ENCODE measurements at regions not wholly inside any gene's neighbourhood (a gene's known extent, or its start where the extent isn't known, plus 50 kb on each side); places are given as distances from the start of the nearest gene placed in this dataset.

DNA sequence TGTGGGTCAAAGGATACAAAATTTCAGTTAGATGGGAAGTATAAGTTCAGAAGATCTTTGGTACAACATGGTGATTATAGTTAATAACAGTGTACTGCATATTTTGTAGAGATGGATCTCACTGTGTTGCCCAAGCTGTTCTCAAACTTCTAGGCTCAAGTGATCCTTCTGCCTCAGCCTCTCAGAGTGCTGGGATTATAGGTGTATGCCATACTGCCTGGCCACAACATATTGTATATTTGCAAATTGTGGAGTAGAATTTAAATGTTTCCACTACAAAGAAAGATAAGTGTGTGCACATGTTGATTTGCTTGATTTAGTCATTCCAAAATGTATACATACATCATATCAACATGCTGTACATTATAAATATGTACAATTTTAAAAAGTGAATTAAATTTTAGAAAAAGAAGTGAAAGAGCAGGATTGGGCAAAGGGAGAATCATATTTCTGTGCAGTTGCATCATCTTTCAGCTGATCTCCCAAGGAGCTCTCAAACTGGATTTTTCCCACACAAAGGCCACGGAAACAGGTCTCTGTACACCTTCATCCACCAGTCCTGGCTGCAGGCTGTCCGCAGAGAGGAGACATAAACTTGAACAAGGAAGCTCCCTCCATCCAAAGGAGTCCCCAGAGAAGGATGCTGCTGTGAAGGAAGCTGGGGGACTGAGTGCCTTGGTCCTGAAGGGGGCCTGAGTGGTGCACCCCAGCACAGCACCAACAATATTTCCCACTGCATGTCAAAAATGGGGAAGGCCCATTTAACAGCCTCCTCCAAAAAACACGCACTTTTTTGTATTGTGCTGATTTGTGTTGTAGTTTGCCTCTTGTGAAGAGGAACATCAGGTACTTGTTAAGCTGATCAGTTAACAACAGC, 217.1 kb upstream of the GHITM start:
- DNase-seq = no peak
- in situ Hi-C loops (cut with HindIII; ENCODE audit: low pct_ligation_motif_present, low pct_unique_long_range_greater_than_20kb, low sequenced_read_pairs) = no loop called here

DNA sequence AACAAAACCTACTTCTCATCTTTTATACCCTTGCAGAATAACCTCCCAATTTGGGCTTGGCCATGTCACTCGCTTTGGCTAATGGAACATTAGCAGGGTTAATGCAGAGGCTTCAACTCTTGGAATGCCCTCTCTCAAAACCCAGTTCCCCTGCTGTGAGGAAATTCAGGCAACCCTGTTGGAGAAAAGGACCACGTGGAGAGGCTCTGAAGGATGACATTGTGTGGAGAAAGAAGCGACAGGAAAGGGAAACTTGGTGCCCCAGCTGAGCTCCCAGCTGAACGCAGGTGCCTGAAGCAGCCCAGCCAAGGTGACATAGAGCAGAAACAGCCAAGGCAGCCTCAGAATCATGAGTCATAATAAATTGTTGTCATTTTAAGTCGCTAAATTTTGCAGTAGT, 214.2 kb upstream of the GHITM start:
- in situ Hi-C loops (cut with HindIII; ENCODE audit: low pct_ligation_motif_present, low pct_unique_long_range_greater_than_20kb, low sequenced_read_pairs) = no loop called here
- no peak for DNase-seq

DNA sequence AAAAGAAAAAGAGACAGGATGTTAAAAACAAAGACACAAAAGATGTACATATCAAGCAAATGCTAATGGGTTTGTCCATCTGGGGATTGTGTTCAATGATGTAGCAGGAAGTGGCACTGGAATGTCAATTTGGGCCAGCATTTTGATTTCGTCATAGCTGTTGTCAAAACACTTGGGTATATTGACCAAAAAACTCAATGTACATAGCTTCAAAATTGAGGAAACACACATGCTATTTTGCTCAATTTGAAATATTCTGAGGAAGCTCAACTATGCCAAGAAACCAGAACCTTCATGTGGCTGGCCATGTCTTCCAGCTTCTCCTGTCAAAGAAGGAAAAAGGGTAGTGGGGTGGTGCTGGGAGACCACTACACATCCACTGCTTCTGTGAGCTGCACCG, 212.7 kb upstream of the GHITM start:
- in situ Hi-C loops (cut with HindIII; ENCODE audit: low pct_ligation_motif_present, low pct_unique_long_range_greater_than_20kb, low sequenced_read_pairs) = no loop called here
- DNase-seq = no peak

DNA sequence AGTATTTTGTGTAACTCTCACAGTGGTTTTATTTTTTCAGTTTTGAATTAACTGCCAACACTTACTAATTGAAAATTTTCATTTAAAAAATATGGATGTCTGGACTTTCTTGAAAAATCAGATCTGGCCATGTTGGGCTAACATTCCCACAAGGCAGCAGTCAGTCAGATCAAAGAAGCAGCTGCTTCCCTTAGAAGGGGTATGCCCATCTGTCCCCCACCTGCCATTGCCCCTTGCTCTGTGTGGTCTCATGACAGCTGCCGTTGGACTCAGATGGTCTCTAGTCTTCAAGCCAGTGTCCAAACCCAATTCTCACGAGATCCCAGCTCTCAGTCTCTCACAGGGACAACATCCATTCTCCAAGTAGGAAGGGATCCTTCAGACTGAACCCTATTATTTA, 212.1 kb upstream of the GHITM start:
- in situ Hi-C loops (cut with HindIII; ENCODE audit: low pct_ligation_motif_present, low pct_unique_long_range_greater_than_20kb, low sequenced_read_pairs) = no loop called here
- no peak for DNase-seq

DNA sequence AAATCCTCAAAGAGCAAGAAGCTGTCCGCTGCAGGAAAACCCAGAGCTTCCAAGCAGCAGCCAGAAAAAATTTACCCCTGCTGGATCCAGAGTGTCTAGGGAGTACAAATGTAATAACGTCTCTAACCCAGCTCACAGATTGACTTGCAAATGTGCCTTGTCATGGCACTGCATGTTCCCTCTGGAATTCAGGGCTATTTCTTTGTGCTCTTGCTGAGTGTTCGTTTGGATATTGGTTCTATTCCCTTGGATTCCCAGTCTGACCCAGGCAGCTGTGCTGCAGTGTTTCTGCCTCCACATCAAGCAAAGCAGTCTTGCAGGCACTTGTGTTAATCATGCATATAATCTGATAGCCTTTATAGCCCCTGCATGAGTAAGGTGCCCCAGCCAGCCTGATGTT, 209.9 kb upstream of the GHITM start:
- in situ Hi-C loops (cut with HindIII; ENCODE audit: low pct_ligation_motif_present, low pct_unique_long_range_greater_than_20kb, low sequenced_read_pairs) = no loop called here

DNA sequence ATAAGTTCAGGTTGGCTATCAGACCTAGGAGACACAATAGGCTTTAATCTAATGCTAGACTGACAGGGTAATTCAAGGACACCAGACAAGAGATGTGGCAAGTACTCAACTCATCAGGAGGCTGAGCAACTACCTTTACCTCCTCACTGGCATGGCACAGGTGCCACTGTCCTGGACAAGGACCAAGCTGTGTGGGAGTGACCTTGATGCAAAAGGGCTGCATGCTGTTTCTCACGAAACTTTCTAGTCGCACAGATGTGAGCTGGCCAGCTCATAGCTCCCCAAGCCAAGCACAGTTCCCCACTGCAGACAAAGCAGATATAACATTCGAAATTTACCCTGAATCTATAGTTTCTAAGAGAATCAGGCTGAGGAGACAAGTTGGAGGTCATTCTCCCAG, 207.6 kb upstream of the GHITM start:
- no peak for DNase-seq
- in situ Hi-C loops (cut with HindIII; ENCODE audit: low pct_ligation_motif_present, low pct_unique_long_range_greater_than_20kb, low sequenced_read_pairs) = no loop called here

More for the DNA sequence above, 209.9 kb upstream of the GHITM start:
- DNase-seq = no peak

DNA sequence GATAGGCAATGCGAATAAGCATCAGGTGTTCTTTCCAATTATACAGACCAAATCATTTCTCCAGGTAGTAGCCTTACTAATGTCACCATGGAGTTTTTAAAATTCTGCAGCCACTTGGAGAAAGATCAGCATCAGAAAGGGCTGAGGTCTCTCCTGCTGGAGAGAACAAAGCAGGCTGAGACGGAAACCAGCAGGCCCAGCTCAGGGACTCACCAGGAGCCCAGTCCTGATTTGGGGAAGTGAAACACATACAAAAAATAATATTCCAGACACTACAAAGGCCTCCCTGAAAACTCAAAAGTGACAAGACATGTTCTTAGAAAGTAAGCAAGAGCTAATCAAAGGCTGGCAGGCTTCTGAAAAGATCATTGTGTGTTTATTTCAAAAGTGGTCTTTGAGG, 207.1 kb upstream of the GHITM start:
- in situ Hi-C loops (cut with HindIII; ENCODE audit: low pct_ligation_motif_present, low pct_unique_long_range_greater_than_20kb, low sequenced_read_pairs) = no loop called here
- DNase-seq = no peak

DNA sequence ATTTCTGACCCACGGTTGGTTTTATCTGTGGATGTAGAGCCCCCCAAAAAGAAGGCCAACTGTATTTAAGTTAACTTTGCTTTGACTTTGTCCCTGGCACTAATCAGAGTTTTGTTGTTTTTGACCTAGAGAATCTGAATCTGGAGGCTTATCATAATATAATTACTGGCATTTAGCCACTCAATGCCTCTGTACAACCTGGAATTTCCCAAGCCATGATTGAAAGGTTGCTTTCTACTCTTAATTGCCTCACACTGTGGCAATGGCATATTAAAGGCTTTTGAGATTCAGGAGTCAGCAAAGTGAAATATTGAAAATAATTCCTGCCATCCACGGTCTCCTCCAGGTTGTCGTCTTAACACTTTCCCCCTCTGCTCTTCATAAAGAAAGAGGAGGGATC, 205.2 kb upstream of the GHITM start:
- in situ Hi-C loops (cut with HindIII; ENCODE audit: low pct_ligation_motif_present, low pct_unique_long_range_greater_than_20kb, low sequenced_read_pairs) = no loop called here
- no peak for DNase-seq

DNA sequence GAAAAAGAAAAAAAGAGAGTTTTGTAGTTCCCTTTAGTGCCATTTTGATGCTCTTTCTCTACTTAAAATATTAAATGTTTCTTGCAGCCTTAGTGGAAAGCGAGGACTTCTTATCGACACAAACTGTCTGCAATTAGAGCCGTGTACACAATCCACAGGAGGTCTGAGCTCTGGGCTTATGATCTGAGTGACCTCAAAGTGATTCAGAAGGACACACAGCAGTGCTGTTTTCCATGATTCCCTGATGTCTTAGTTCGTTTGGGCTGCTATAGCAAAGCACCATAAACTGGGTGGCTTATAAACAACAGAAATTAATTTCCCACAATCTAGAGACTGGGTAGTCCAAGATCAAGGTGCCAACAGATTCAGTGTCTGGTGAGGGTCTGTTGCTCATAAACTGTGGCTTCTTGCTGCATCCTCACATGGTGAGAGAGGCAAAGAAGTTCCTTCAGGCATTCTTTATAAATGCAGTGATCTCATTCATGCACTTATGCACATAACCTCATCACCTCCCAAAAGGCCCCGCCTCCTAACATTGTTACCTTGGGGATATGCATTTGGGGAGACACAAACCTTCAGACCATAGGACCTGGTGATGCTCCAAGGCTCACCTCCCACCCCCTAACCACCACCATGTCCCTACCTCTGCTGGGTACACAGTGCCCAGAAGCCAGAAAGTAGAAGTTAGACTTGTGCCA, 204.5 kb upstream of the GHITM start:
- no peak for DNase-seq
- in situ Hi-C loops (cut with HindIII; ENCODE audit: low pct_ligation_motif_present, low pct_unique_long_range_greater_than_20kb, low sequenced_read_pairs) = no loop called here

DNA sequence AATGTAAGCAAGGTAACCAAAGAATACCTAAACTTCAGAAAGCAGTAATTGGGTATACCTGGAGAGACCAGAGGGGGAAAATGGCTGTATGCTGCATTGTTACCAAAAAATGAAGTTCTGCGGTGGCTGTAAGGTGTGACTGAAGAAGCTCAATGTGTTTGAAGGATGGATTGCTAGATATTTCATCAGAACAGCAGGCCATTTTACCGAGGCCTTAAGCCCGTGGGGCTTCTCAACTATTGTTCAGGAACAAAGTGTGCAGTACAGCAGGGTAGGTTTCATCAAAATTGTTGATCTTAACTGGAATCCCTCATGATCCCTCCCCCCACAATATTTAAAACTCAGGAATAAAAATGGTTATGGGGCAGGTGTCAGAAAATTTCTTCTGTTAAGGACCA, 204.0 kb upstream of the GHITM start:
- in situ Hi-C loops (cut with HindIII; ENCODE audit: low pct_ligation_motif_present, low pct_unique_long_range_greater_than_20kb, low sequenced_read_pairs) = no loop called here
- DNase-seq = no peak

DNA sequence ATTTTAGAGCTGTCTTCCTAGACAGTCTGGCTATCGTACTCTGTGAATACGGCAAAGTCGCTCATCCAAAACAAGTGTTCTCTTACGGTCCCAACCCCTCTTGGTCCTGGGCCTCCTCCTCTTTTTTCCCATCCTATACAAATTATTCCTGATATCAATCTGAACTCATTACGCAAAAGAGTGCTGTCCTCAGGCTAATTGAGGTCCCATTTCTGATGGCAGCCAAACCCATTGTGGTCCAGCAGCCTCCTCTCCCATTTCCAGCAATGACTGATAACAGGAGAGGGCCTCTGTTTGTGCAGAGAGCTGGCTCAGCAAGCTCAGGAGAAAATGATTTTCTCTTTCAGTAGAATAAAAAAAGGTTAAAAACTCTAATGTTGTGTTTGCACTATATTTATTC, 203.4 kb upstream of the GHITM start:
- in situ Hi-C loops (cut with HindIII; ENCODE audit: low pct_ligation_motif_present, low pct_unique_long_range_greater_than_20kb, low sequenced_read_pairs) = no loop called here
- no peak for DNase-seq

DNA sequence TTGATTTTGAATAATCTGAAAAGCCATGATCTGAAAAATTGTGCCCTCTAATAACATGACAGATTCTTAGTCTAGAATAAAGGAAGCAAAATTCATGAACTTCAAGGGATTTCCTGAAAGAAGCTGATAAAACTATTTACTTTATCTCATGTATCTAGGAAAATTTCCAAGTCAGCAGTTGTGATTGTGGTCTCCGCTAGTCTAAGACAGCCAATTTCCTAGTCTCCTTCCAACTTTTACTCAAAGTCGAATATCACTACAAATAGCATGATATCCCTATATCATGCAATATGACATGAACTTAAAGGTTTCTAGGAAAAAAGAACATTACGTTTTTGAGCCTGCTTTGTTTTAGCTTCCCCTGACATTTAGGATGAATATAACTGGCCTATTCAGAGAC, 202.1 kb upstream of the GHITM start:
- in situ Hi-C loops (cut with HindIII; ENCODE audit: low pct_ligation_motif_present, low pct_unique_long_range_greater_than_20kb, low sequenced_read_pairs) = no loop called here
- DNase-seq = no peak

DNA sequence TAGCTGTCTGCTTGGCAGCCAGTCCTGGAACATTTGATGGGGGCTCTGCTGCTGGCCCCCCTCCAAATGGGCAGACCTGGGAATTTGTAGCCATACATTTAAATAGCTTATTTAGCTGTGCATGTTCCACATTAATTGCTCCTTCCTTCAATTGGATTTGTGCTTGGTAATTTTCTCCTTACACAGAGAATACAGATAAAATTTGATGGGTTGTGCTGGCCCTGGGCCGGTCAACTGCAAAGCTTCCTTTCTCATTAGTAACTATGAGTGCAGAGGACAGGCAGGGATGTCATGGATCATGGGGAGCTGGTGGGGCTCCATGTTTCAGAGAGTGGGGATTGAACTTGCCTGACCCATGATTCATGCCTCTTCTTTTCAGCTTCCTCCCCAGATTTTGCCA, 201.5 kb upstream of the GHITM start:
- DNase-seq = no peak
- in situ Hi-C loops (cut with HindIII; ENCODE audit: low pct_ligation_motif_present, low pct_unique_long_range_greater_than_20kb, low sequenced_read_pairs) = no loop called here

DNA sequence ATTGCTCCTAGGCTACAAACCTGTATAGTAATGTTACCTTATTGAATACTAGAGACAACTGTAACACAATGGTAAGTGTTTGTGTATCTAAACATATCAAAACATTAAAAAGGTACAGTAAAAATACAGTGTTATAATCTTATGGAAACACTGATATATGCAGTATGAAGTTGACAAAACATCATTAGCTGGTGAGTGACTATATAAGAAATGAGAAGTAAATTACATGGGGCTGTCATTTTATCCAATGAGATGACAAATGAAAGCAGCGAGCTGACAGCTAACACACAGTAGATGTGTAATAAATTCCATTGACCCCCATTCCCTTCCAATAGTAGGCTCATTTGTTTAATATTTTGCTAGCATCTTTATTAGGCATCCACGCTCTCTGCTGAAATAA, 198.1 kb upstream of the GHITM start:
- in situ Hi-C loops (cut with HindIII; ENCODE audit: low pct_ligation_motif_present, low pct_unique_long_range_greater_than_20kb, low sequenced_read_pairs) = no loop called here
- DNase-seq = no peak

DNA sequence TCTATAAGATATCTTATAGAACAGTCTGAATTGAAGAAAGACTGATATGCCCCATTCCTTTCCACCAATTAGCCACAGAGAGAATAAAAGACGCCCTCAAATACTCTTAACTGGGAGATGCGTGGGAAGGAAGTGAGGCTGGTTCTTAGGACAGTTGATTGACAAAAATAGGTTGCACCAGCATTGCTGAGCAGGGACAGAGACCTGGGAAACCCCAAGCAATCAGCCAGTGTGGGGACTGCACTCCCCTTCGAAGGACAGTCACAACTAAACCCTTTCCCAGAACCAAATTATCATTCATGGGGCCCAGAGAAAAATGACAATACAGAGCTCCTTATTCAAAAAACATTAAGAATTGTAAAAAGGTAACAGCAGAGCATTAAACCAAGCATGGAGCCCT, 196.9 kb upstream of the GHITM start:
- DNase-seq = no peak
- in situ Hi-C loops (cut with HindIII; ENCODE audit: low pct_ligation_motif_present, low pct_unique_long_range_greater_than_20kb, low sequenced_read_pairs) = no loop called here

DNA sequence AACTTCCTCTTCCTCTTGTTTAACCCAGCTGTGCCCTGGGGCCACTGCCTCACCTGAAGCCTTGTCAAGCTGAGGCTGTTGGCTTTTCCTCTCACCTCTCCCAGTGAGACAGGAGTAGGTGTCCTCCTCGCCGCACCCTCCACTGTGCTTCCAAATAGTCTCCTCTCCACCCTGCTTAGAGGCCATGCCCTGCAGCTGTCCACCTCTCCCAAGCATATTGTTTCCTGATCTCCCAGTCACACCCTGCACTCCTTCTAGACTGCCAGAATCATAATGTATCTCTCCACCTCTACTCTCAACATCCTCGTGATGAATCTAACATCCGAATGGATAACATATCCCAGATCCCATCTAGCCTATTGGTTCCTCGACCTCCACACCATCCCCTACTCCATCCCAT, 196.3 kb upstream of the GHITM start:
- in situ Hi-C loops (cut with HindIII; ENCODE audit: low pct_ligation_motif_present, low pct_unique_long_range_greater_than_20kb, low sequenced_read_pairs) = no loop called here
- no peak for DNase-seq

DNA sequence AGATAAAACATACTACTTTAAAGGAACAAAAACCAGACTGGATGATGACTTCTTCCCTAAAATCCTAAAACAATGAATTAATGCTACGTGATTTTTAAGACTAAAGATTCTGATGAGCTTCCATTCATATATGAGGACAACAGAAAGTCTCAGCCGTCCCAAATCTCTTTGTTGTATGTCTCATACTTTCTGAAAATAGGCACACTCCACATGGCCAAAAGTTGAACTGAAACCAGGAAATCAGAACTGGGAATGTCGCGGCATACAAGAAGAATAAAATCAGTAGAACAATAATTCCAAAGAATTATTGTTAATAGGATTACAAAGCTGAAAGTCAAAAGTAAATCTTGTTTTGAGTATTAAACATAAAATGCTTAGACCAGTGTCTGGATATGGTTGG, 195.4 kb upstream of the GHITM start:
- DNase-seq = no peak
- in situ Hi-C loops (cut with HindIII; ENCODE audit: low pct_ligation_motif_present, low pct_unique_long_range_greater_than_20kb, low sequenced_read_pairs) = no loop called here

DNA sequence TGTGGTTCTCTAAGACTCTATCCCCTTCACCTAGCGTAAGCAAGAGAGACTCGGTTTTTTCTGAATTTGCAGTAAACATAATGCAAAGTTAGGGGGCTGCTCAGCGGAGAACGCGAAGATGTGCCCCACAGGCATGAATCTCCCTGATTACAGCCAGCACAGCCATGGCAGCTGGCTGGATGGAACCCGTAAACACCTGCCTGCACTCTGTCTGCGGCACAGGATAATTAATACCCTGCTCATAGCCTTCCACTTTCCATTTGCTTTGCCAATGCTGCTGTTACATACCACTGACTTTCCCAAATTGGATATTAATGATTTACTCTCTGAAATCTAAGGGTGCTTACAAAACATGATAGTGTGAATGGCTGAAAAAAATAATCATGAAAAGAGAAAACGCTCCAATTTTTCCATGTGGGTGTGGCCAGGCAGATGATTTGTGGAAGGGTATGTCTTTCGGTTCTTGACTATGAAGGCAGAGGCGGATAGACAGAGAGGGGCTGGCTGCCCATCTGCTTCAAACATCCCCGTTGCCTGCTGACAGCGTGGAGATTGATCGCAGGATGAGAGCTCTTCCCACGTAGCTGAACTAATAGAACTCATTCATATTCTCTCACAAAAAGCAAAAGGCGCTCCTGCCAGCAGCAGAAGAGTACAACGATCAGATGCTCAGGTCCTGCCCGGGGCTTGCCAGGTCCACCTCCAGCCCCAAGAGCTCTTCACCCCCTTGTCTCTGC, 193.2 kb upstream of the GHITM start:
- in situ Hi-C loops (cut with HindIII; ENCODE audit: low pct_ligation_motif_present, low pct_unique_long_range_greater_than_20kb, low sequenced_read_pairs) = no loop called here
- DNase-seq = no peak

DNA sequence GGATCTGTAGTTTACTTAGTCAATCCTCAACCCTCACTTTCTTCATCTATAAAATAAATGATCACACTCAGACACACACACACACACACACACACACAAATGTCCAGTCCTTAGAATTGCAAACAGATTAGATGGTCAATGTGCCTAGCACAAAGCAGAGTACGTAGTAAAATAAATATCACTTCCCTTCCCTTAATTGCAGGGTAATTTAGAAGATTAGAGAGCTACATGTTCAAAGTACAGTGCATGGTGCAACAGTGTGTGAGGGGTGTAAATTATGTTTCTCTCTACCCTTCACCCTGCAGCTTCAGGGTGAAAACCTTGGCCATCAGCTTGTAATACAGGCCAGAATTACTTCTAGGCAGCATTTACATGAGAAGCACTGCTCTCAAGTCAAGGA, 187.0 kb upstream of the GHITM start:
- in situ Hi-C loops (cut with HindIII; ENCODE audit: low pct_ligation_motif_present, low pct_unique_long_range_greater_than_20kb, low sequenced_read_pairs) = no loop called here
- DNase-seq = no peak

DNA sequence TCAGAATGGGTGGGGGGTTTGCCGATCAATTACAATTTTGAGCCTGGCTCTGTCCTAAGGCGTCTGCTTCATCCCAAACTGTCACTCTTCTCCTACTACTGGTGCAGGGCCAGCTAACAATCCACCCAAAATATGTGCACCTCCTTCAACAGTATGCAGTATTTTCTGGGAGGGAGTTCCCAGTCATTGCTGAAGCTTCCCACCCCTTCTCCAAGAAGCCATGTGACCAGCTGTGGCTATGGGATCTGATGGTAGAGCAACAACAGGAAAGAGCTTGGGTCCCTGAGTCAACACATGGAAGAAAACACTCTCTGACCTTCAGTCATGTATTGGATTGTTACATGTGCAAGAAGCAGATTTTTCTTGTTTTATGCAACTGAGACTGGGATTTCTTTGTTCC, 185.7 kb upstream of the GHITM start:
- in situ Hi-C loops (cut with HindIII; ENCODE audit: low pct_ligation_motif_present, low pct_unique_long_range_greater_than_20kb, low sequenced_read_pairs) = no loop called here

More for the DNA sequence above, 185.7 kb upstream of the GHITM start:
- no peak for DNase-seq
